BLaER1 treated with 17β-estradiol and CSF1 and Interleukin-3, amounts not matched to agents 10 nM and 100 nM (cell line): ENCODE measurements at regions not wholly inside any gene's neighbourhood (a gene's known extent, or its start where the extent isn't known, plus 50 kb on each side); places are given as distances from the start of the nearest gene placed in this dataset.

Experiments
- H3K27ac ChIP-seq, 11 experiments: shearing (Covaris generic); formaldehyde crosslinking; 2 replicates each; pipeline ENCODE4 v1.8.1; 2022
- H3K27me3 ChIP-seq, 11 experiments: shearing (Covaris generic); formaldehyde crosslinking; 2 replicates each; pipeline ENCODE4 v1.8.1; 2022
- H3K36me3 ChIP-seq, 11 experiments: shearing (Covaris generic); formaldehyde crosslinking; 2 replicates each; pipeline ENCODE4 v1.8.1; 2022
- H3K4me1 ChIP-seq, 10 experiments: shearing (Covaris generic); formaldehyde crosslinking; 2 replicates each; pipeline ENCODE4 v1.8.1; 2022
- H3K4me2 ChIP-seq, 11 experiments: shearing (Covaris generic); formaldehyde crosslinking; 2 replicates each; pipeline ENCODE4 v1.8.1; 2022
- H3K4me3 ChIP-seq, 10 experiments: shearing (Covaris generic); formaldehyde crosslinking; 2 replicates each; pipeline ENCODE4 v1.8.1; 2022
- H3K9ac ChIP-seq, 11 experiments: shearing (Covaris generic); formaldehyde crosslinking; 2 replicates each; pipeline ENCODE4 v1.8.1; 2022
- H3K9me3 ChIP-seq, 11 experiments: shearing (Covaris generic); formaldehyde crosslinking; replicated peaks in 1 of 11; 2 replicates each; pipeline ENCODE4 v1.8.1; 2022
- H4K20me1 ChIP-seq, 11 experiments: shearing (Covaris generic); formaldehyde crosslinking; 2 replicates each; pipeline ENCODE4 v1.8.1; 2022
- Cebpa-rat ChIP-seq, 11 experiments: shearing (Covaris generic); IDR thresholded peaks; 2 replicates each; pipeline ENCODE4 v1.8.1; 2022

DNA sequence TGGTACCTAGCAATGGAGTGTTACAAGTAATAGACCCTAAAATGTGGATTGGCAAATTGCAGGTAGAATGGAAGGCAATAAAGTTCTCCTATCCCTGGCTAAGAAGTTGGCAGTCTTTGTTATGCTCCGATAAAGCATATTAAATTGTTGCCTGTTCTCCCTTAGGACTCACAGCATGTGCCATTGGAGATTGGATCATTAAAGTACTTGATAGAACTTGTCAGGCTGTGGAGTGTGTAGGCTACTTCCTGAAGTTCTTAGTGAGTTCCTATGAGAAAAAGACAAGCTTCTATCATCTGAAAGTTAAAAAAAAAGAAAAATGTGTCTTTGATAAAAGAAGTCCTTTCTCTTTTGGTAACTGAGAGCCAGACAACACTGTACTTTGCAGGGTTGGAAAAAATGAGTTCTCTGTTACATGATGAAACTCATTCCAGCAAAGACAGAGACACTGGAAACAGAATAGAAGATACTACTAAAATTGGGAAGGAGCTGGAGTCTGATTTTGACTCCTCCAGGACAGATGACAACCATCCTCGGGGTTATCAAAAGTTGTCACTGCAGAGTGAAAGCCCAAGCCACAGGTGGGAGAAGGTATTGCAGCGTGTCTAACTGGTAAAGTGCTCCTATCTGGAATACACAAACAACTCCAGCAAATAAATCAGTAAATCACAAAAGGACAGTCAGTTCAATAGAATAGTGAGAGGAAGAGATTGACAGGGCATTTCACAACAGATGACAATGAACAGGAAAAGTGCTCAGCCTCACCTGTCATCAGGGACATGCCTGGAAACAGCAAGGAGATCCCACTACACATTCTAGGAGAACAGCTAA is 87.5 kb upstream of the WDR26 start:
- H4K20me1 ChIP-seq = no peaks in the 10 kb centered on the region
- peaks cover 0 to 5% (median 0%) of the 10 kb centered on the region in 10 experiments; a peak in 4 of 20 replicates for H3K4me1 ChIP-seq
- H3K27me3 ChIP-seq = no peaks in the 10 kb centered on the region
- no peak for TF ChIP-seq Cebpa-rat (IDR thresholded peaks at IDR 0.05)
- peaks cover 0 to 6% (median 0%) of the 10 kb centered on the region in 11 experiments; a peak in 6 of 22 replicates for H3K9me3 ChIP-seq
- H3K27ac ChIP-seq = no peak overlapping the region
- no peak overlapping the region for H3K9ac ChIP-seq
- no peak overlapping the region for H3K4me2 ChIP-seq
- no peaks in the 10 kb centered on the region for H3K36me3 ChIP-seq
- H3K4me3 ChIP-seq = no peak overlapping the region

GRCh38 chr1:224523676-224524075 is 89.1 kb upstream of the WDR26 start:
- Histone ChIP-seq H3K4me1 (peaks cover 0 to 5% (median 0%) of the 10 kb centered on the region in 10 experiments; a peak in 3 of 20 replicates), H4K20me1 (no peaks in the 10 kb centered on the region), H3K27me3 (no peaks in the 10 kb centered on the region), H3K4me3 (no peak overlapping the region), H3K9me3 (peaks cover 0 to 6% (median 0%) of the 10 kb centered on the region in 11 experiments; a peak in 6 of 22 replicates), H3K9ac (no peak overlapping the region), H3K27ac (no peak overlapping the region), H3K36me3 (no peaks in the 10 kb centered on the region), H3K4me2 (no peak overlapping the region)
- TF ChIP-seq Cebpa-rat (IDR thresholded peaks at IDR 0.05) = no peak

DNA sequence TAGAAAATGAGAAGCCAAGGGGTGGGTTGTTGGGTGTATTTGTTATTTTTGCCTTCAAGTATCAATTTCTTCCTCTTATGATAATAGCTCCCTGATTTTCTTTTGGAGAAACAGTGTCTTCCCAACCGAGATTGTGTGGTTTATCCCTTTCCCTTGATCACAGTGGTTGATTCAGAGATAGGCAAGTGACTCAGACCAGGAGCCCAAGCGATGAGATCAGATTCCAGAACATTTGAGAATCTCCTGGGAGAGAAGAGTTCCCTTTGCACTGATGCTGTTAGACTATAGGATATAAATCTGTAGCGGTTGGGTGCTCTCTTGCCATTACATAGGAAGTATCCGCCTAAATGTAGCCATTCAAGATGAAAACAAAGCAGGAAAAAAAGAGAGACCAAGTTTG is 90.1 kb upstream of the WDR26 start:
- H4K20me1 ChIP-seq = no peaks in the 10 kb centered on the region
- H3K27ac ChIP-seq = no peak overlapping the region
- no peak overlapping the region for H3K9ac ChIP-seq
- H3K4me2 ChIP-seq = no peak overlapping the region
- no peak overlapping the region for H3K4me3 ChIP-seq
- peaks cover 0 to 6% (median 0%) of the 10 kb centered on the region in 11 experiments; a peak in 6 of 22 replicates for H3K9me3 ChIP-seq
- TF ChIP-seq Cebpa-rat (IDR thresholded peaks at IDR 0.05) = no peak
- no peaks in the 10 kb centered on the region for H3K36me3 ChIP-seq
- no peaks in the 10 kb centered on the region for H3K27me3 ChIP-seq
- H3K4me1 ChIP-seq = peaks cover 0 to 5% (median 0%) of the 10 kb centered on the region in 10 experiments; a peak in 2 of 20 replicates

- H4K20me1 ChIP-seq = no peaks in the 10 kb centered on the region
- H3K9me3 ChIP-seq = peaks cover 0 to 6% (median 0%) of the 10 kb centered on the region in 11 experiments; a peak in 6 of 22 replicates
- no peaks in the 10 kb centered on the region for H3K27me3 ChIP-seq
- H3K27ac ChIP-seq = no peak overlapping the region
- H3K4me3 ChIP-seq = no peak overlapping the region
- no peaks in the 10 kb centered on the region for H3K36me3 ChIP-seq
- TF ChIP-seq Cebpa-rat (IDR thresholded peaks at IDR 0.05) = no peak
- peak overlapping the region in 1 of 11 experiments; percentile 31; a peak in 1 of 22 replicates for H3K4me2 ChIP-seq
- H3K9ac ChIP-seq = no peak overlapping the region
- H3K4me1 ChIP-seq = peaks cover 0 to 5% (median 0%) of the 10 kb centered on the region in 10 experiments; a peak in 2 of 20 replicates
These were observed 90.6 kb upstream of the CNIH3 start for GRCh38 chr1:224525411-224526040.

- Histone ChIP-seq H3K36me3 (no peaks in the 10 kb centered on the region), H3K4me1 (peaks cover 0 to 5% (median 0%) of the 10 kb centered on the region in 10 experiments; a peak in 2 of 20 replicates), H4K20me1 (no peaks in the 10 kb centered on the region), H3K27ac (no peak overlapping the region), H3K4me3 (no peak overlapping the region), H3K27me3 (no peaks in the 10 kb centered on the region), H3K9me3 (no peaks in the 10 kb centered on the region), H3K4me2 (no peak overlapping the region), H3K9ac (no peak overlapping the region)
- TF ChIP-seq Cebpa-rat (IDR thresholded peaks at IDR 0.05) = no peak
These were observed 89.3 kb upstream of the CNIH3 start for GRCh38 chr1:224526771-224527170.

GRCh38 chr1:224528900-224529299 is 87.2 kb upstream of the CNIH3 start:
- no peak overlapping the region for H3K4me2 ChIP-seq
- H3K4me3 ChIP-seq = no peak overlapping the region
- H3K36me3 ChIP-seq = no peaks in the 10 kb centered on the region

DNA sequence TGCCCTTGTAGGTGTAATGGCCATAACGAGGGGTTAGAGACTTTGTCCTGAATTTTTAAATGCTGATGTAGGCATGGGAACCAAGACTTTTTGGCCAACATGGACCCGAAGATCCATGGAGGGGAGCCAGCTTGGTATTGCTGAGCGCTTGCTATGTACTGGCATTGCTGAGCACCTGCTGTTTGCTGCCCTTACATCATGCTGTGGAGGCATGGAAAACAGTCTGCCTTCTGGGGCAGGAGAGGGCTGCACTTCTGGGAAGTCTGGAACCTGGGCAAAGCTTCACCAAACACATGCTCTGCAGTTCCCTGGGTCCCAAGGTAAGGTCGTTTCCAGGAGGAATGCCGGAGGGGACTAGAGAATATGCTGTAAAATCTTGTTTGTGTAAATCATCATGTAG is 86.3 kb upstream of the CNIH3 start:
- H3K4me2 ChIP-seq = no peak overlapping the region
- H3K36me3 ChIP-seq = no peaks in the 10 kb centered on the region
- TF ChIP-seq Cebpa-rat (IDR thresholded peaks at IDR 0.05) = no peak
- no peak overlapping the region for H3K9ac ChIP-seq
- H4K20me1 ChIP-seq = no peaks in the 10 kb centered on the region
- no peak overlapping the region for H3K27ac ChIP-seq
- no peaks in the 10 kb centered on the region for H3K9me3 ChIP-seq
- H3K4me3 ChIP-seq = no peak overlapping the region
- no peaks in the 10 kb centered on the region for H3K27me3 ChIP-seq
- H3K4me1 ChIP-seq = peaks cover 0 to 5% (median 0%) of the 10 kb centered on the region in 10 experiments; a peak in 2 of 20 replicates

More at GRCh38 chr1:224528900-224529299, 87.2 kb upstream of the CNIH3 start:
- Histone ChIP-seq H3K9ac (no peak overlapping the region), H3K27ac (no peak overlapping the region), H4K20me1 (no peaks in the 10 kb centered on the region), H3K27me3 (no peaks in the 10 kb centered on the region), H3K9me3 (no peaks in the 10 kb centered on the region), H3K4me1 (peaks cover 0 to 5% (median 0%) of the 10 kb centered on the region in 10 experiments; a peak in 2 of 20 replicates)
- no peak for TF ChIP-seq Cebpa-rat (IDR thresholded peaks at IDR 0.05)

- Histone ChIP-seq H3K4me3 (no peak overlapping the region), H4K20me1 (no peaks in the 10 kb centered on the region), H3K27ac (no peak overlapping the region), H3K4me1 (no peaks in the 10 kb centered on the region), H3K9me3 (no peaks in the 10 kb centered on the region), H3K9ac (no peak overlapping the region), H3K36me3 (no peaks in the 10 kb centered on the region), H3K4me2 (no peak overlapping the region), H3K27me3 (no peaks in the 10 kb centered on the region)
- TF ChIP-seq Cebpa-rat (IDR thresholded peaks at IDR 0.05) = no peak
These were observed 82.6 kb upstream of the CNIH3 start for GRCh38 chr1:224533517-224533916.

- Histone ChIP-seq H3K4me1 (peaks cover under 1 to 4% (median 3%) of the 10 kb centered on the region in 10 experiments; a peak in 15 of 20 replicates), H3K27ac (no peak overlapping the region), H3K9me3 (no peaks in the 10 kb centered on the region), H3K36me3 (no peaks in the 10 kb centered on the region), H3K9ac (no peak overlapping the region), H4K20me1 (no peaks in the 10 kb centered on the region), H3K4me2 (no peak overlapping the region), H3K4me3 (no peak overlapping the region), H3K27me3 (no peaks in the 10 kb centered on the region)
- TF ChIP-seq Cebpa-rat (IDR thresholded peaks at IDR 0.05) = no peak
These were observed 81.4 kb upstream of the CNIH3 start for GRCh38 chr1:224534731-224535130.
